CD4-positive, alpha-beta T cell (primary cell): ENCODE measurements at regions not wholly inside any gene's neighbourhood (a gene's known extent, or its start where the extent isn't known, plus 50 kb on each side); places are given as distances from the start of the nearest gene placed in this dataset.

ENCODE experiments used
- ATAC-seq: fragments of 200-7000 bp; cut with Tn5 transposase; one replicate; pipeline ENCODE4 v1.10.0; 2022; ENCODE audit warnings: mild to moderate bottlenecking; ENCODE audit not compliant: poor library complexity
- CTCF ChIA-PET: fragments of 350-600 bp; sonication (Branson Sonifier 250); formaldehyde crosslinking; loops from one replicate; lab custom pipeline; 2021; ENCODE audit warnings: antibody characterized with exemption, inconsistent platforms; lab: Charles Lee
- POLR2A ChIA-PET: fragments of 350-600 bp; sonication (Branson Sonifier 250); formaldehyde crosslinking; loops from one replicate; lab custom pipeline; 2021; ENCODE audit warnings: antibody characterized with exemption, inconsistent platforms; lab: Charles Lee
- DNase-seq, 14 experiments: peaks; one replicate each; pipeline ENCODE4 v3.0.0-alpha.2; 2013 to 2020; ENCODE audit warnings: mixed read lengths in 2 of 14
- H3K27ac ChIP-seq, 2 donors: one replicate each; pipeline versions ENCODE4 v1.5.1 to v1.7.0; 2013; ENCODE audit warnings: low read length in 2 of 2, low read depth in 1 of 2, mild to moderate bottlenecking in 1 of 2
- H3K27me3 ChIP-seq, 2 experiments: 1 replicate in 1 of 2; 2 replicates in 1 of 2; pipeline versions ENCODE4 v1.6.1 to v1.7.0; 2013; ENCODE audit warnings: low read length in 2 of 2, control low read depth in 1 of 2, mild to moderate bottlenecking in 1 of 2, moderate library complexity in 1 of 2; ENCODE audit not compliant: insufficient read depth in 2 of 2, control insufficient read depth in 1 of 2
- H3K36me3 ChIP-seq: one replicate; pipeline ENCODE4 v1.6.1; 2013; ENCODE audit warnings: low read length, control low read depth; ENCODE audit not compliant: insufficient read depth
- H3K4me1 ChIP-seq: one replicate; pipeline ENCODE4 v1.6.1; 2013; ENCODE audit warnings: low read length, control low read depth; ENCODE audit not compliant: insufficient read depth
- H3K4me3 ChIP-seq: one replicate; pipeline ENCODE4 v1.5.1; 2013; ENCODE audit warnings: mild to moderate bottlenecking, low read length, moderate library complexity
- H3K9me3 ChIP-seq, 2 experiments: 1 replicate in 1 of 2; 2 replicates in 1 of 2; pipeline versions ENCODE4 v1.6.1 to v1.7.0; 2013; ENCODE audit warnings: low read length in 2 of 2, mild to moderate bottlenecking in 2 of 2, control low read depth in 1 of 2, moderate library complexity in 1 of 2; ENCODE audit not compliant: control insufficient read depth in 1 of 2, insufficient read depth in 1 of 2
- H3K27ac Mint-ChIP-seq: one replicate; pipeline ENCODE4 v1.8.0; 2020; ENCODE audit warnings: mixed read lengths
- H3K27me3 Mint-ChIP-seq: one replicate; pipeline ENCODE4 v1.8.0; 2021; ENCODE audit warnings: mixed read lengths
- H3K36me3 Mint-ChIP-seq: one replicate; pipeline ENCODE4 v1.8.0; 2021; ENCODE audit warnings: low read depth, mixed read lengths
- H3K4me1 Mint-ChIP-seq: one replicate; pipeline ENCODE4 v1.8.0; 2021; ENCODE audit warnings: low read depth, mixed read lengths
- H3K4me3 Mint-ChIP-seq: one replicate; pipeline ENCODE4 v1.8.0; 2020; ENCODE audit warnings: mild to moderate bottlenecking, mixed read lengths
- H3K9me3 Mint-ChIP-seq: one replicate; pipeline ENCODE4 v1.8.0; 2020; ENCODE audit warnings: mixed read lengths
- intact Hi-C, 2 experiments: fragments of 100-400 bp; cut with DNase I in 1 of 2; cut with micrococcal nuclease in 1 of 2; formaldehyde crosslinking; loops; one replicate each; pipeline versions ENCODE4 v1.15.1 to v1.9.0; 2023 to 2025; cut with DNase I, micrococcal nuclease
- TF ChIP-seq, protein P1 (sequence below): fragments of 200-600 bp; IDR thresholded peaks from one replicate; pipeline ENCODE4 v1.8.0; 2022; ENCODE audit warnings: antibody characterized with exemption, mild to moderate bottlenecking

DNA sequence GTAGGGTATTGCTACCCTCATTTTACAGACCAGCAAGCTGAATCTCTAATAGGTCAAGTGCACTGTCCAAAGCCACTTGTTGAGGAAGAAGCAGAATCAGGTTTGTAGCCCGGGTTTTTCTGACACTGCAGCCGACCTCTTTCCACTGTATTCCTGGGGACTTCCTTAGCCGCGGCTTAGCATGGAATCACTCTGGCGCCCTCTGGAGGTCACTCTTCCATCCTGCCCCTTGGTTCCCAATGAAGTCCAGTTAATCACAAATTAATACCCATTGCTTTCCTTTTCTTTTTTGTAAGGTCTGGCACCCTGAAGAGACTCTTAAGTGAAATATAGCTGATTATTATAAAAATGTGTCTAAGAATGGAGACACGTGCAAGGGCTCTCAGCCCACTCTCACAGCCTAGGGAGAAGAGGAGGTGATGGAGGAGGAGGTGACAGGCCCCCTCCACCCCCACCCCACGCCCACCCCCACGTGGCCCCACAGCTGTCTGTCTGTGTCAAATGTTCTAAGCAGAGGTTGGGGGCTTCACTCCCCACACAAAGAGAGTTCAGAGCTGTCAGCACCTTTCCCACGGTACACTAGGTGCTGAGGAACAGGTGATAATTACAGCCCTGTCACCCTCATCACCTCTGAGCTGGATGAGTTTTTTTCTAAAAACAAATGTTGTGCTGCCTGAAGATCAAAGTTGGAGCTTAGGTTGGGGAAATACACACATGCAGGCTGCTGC, 57.7 kb upstream of the DRD2 start:
- intact Hi-C loops = loop anchor here (1.0 to 10.0 kb wide), 3 partner anchors 228 to 1318 kb away; no protein-coding TSS in a partner anchor
- no peaks in the 10 kb centered on the region for H3K36me3 ChIP-seq
- H3K27me3 Mint-ChIP-seq = peaks cover 34% of the 10 kb centered on the region
- no peaks in the 10 kb centered on the region for H3K27me3 ChIP-seq
- H3K4me3 Mint-ChIP-seq = no peak overlapping the region
- peak; percentile 32 for ATAC-seq
- ChIA-PET CTCF (interaction anchor here (1.3 kb wide), 1 partner anchor 14 kb away, joined by 3 read pairs; no protein-coding TSS in a partner anchor), POLR2A (no interaction called here)
- peaks cover 3% of the 10 kb centered on the region for H3K4me1 ChIP-seq
- no peaks in the 10 kb centered on the region for H3K36me3 Mint-ChIP-seq
- H3K4me3 ChIP-seq = no peak overlapping the region
- H3K27ac ChIP-seq = no peak overlapping the region
- no peaks in the 10 kb centered on the region for H3K4me1 Mint-ChIP-seq
- DNase-seq = peak; percentile 26 to 74 (median 44)
- H3K9me3 ChIP-seq = no peaks in the 10 kb centered on the region
- no peak overlapping the region for H3K27ac Mint-ChIP-seq
- TF ChIP-seq, protein P1, sequence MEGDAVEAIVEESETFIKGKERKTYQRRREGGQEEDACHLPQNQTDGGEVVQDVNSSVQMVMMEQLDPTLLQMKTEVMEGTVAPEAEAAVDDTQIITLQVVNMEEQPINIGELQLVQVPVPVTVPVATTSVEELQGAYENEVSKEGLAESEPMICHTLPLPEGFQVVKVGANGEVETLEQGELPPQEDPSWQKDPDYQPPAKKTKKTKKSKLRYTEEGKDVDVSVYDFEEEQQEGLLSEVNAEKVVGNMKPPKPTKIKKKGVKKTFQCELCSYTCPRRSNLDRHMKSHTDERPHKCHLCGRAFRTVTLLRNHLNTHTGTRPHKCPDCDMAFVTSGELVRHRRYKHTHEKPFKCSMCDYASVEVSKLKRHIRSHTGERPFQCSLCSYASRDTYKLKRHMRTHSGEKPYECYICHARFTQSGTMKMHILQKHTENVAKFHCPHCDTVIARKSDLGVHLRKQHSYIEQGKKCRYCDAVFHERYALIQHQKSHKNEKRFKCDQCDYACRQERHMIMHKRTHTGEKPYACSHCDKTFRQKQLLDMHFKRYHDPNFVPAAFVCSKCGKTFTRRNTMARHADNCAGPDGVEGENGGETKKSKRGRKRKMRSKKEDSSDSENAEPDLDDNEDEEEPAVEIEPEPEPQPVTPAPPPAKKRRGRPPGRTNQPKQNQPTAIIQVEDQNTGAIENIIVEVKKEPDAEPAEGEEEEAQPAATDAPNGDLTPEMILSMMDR = peak; percentile 69
- H3K9me3 Mint-ChIP-seq = no peaks in the 10 kb centered on the region

- peaks cover 3% of the 10 kb centered on the region for H3K4me1 ChIP-seq
- no peak overlapping the region for H3K27ac Mint-ChIP-seq
- intact Hi-C loops = loop anchor here (1.0 to 10.0 kb wide), 3 partner anchors 227 to 1317 kb away; no protein-coding TSS in a partner anchor
- H3K4me1 Mint-ChIP-seq = no peaks in the 10 kb centered on the region
- no peaks in the 10 kb centered on the region for H3K36me3 Mint-ChIP-seq
- no peaks in the 10 kb centered on the region for H3K27me3 ChIP-seq
- ATAC-seq (no peak), DNase-seq (no peak)
- H3K9me3 ChIP-seq = no peaks in the 10 kb centered on the region
- TF ChIP-seq, protein P1 = no peak
- peaks cover 34% of the 10 kb centered on the region for H3K27me3 Mint-ChIP-seq
- POLR2A ChIA-PET = no interaction called here
- H3K4me3 Mint-ChIP-seq = no peak overlapping the region
- CTCF ChIA-PET = interaction anchor here (1.3 kb wide), 1 partner anchor 13 kb away, joined by 3 read pairs; no protein-coding TSS in a partner anchor
- no peak overlapping the region for H3K4me3 ChIP-seq
- no peaks in the 10 kb centered on the region for H3K36me3 ChIP-seq
- no peaks in the 10 kb centered on the region for H3K9me3 Mint-ChIP-seq
- no peak overlapping the region for H3K27ac ChIP-seq
These were observed 56.6 kb upstream of the DRD2 start for GRCh38 chr11:113531575-113532451.

DNA sequence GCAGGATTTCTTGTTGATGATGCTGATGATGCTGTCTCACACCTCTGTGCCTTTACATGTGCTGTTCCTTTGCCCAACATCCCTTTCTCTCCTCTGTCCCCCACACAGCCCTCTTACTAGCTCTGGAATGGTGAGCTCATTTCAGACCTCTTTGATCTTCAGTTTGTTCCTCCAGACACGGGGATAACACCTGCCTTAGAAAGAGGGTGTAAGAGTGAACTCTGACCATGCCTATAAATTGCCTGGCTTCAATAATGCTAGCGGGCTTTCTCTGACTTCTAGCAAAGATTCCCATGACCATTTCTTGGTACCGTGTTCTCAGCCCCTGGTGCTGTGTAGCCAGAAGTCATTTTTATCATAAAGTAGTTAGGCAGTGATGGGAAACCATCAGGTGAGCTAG, 55.9 kb upstream of the DRD2 start:
- TF ChIP-seq, protein P1 = no peak
- intact Hi-C loops = loop anchor here in 1 of 2 experiments (5.0 to 10.0 kb wide), 2 partner anchors 1239 to 1316 kb away; no protein-coding TSS in a partner anchor
- no peaks in the 10 kb centered on the region for H3K27me3 ChIP-seq
- no peaks in the 10 kb centered on the region for H3K36me3 Mint-ChIP-seq
- no peak overlapping the region for H3K4me3 Mint-ChIP-seq
- no peak overlapping the region for H3K27ac ChIP-seq
- CTCF ChIA-PET = interaction anchor here (1.3 kb wide), 1 partner anchor 12 kb away, joined by 3 read pairs; no protein-coding TSS in a partner anchor
- POLR2A ChIA-PET = no interaction called here
- no peak overlapping the region for H3K27ac Mint-ChIP-seq
- peaks cover 34% of the 10 kb centered on the region for H3K27me3 Mint-ChIP-seq
- H3K36me3 ChIP-seq = no peaks in the 10 kb centered on the region
- ATAC-seq = no peak
- no peaks in the 10 kb centered on the region for H3K9me3 ChIP-seq
- peaks cover 3% of the 10 kb centered on the region for H3K4me1 ChIP-seq
- no peaks in the 10 kb centered on the region for H3K4me1 Mint-ChIP-seq
- no peak overlapping the region for H3K4me3 ChIP-seq
- no peak for DNase-seq
- no peaks in the 10 kb centered on the region for H3K9me3 Mint-ChIP-seq
